GM21576 (cell line): ENCODE measurements at regions not wholly inside any gene's neighbourhood (a gene's known extent, or its start where the extent isn't known, plus 50 kb on each side); places are given as distances from the start of the nearest gene placed in this dataset.
"Not testable (repeated sequence)": the region's sequence is repeated elsewhere in the genome, so short reads cannot be mapped to it uniquely, and the experiment has no call there.

Experiments used
- ATAC-seq: cut with Tn5 transposase; IDR thresholded peaks from one replicate; pipeline ENCODE4 v1.9.1; 2021; ENCODE audit warnings: mild to moderate bottlenecking, moderate library complexity; ENCODE audit not compliant: unreplicated experiment

GRCh38 chr5:166710271-166710670 lies 1581.2 kb upstream of the WWC1 start:
- ATAC-seq = no peak

DNA sequence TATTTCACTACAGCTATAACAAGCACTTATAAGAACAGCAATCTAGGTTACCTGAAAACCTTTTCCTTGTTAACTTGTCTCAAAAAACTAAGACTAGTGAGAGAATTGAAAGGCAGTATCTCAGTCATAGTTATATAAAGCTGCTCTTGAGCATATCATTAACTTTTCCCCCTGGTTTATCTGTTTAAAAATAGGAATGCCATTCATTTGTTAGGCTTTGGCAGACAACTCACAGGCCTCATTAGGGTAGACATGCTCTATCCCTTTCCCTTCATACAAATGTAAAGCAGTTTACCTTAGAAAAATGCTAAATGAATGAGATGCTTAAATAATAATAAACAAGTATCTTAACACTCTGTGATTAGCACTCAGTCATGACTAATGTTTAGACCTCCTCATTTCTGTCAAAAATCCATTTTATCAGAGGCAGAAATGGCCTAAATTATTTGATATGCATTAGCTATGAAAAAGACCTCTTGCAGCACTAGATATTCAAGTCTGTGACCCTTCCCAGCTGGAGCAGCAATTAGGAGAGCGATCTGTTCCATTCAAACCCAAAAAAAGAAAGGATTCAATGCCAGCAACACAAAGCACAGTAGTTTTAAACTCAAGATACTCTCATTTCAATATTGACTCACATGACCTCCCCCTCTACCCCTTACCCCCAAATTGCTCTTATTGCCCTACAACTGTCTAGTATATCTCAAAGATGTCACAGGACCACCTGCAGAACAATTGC lies 1578.8 kb upstream of the WWC1 start:
- no peak for ATAC-seq

DNA sequence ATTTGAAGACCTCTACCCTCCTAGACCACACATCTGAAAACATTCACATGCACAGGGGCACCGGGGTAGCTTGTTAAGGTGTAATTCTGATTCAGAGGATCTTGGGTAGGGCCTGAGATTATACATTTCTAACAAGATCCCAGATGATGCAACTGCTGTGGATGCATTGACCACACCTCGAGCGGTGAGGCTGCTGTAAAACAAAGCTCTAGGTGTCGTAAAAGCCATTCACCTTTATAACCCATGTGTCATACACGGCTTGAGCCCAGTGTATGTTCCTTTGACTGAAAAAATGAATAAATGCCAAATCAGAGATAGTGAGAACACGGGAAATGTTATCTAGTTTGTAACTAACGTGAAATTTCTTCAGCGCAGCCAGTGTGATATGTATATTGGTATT lies 1578.2 kb upstream of the WWC1 start:
- ATAC-seq = no peak

DNA sequence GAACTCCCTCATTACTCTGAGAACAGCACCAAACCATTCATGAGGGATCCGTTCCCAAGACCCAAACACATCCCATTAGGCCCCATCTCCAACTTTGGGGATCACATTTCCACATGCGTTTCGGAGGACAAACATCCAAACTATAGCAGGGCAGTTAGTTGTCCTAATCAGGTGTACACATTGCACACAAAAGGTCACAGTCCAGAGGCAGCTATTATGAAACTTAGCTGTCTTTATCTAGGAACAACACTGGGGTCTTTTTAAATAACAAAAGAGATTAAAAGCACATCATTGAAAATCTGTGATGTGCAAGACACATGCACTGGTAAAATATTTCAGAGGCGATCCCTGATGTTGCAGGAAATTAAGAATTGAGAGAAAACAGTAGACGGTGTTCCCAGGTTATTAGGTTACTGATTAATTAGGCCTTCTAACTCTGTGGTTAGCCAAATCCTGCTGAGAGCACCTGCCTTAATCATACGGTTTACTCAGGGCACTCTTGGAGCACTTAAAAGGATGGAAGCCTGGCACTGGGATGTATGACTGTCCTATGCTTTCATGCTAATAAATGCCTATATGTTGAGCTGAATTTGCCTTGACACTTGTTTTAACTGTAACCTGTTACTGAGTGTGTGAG lies 1574.5 kb upstream of the WWC1 start:
- ATAC-seq = no peak

DNA sequence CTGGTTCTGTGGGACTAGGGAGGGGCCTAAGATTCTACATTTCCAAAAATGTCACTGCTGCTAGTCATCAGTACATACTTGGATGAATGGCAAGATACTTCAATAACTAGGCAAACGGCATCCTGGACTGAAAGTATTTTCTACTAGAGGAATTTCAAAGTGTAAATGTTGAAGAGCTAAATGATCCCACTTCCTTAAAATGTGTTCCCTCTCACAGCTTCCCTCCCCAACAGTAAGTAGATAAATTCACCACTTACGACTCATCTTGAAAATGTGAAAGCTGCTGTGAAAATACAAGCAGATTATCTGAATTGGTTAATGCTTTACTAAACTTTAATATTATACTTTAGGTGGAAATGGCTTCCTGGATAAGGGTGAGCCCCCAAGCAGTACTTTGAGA lies 1571.5 kb upstream of the WWC1 start:
- ATAC-seq = no peak

DNA sequence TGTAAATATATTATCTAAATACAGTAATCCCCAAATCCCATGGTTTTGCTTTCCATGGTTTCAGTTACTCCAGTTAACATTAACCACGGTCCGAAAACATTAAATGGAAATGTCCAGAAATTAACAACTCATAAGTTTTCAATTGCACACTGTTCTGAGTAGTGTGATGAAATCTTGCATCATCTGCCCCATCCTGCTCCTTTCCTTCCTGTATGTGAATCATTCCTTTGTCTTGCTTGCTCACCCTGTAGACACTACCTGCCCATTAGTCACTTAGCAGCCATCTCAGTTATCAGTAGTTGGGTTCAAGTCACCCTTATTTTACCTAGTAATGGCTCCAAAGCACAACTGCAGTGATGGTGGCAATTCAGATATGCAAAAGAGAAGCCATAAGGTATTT lies 1568.5 kb upstream of the WWC1 start:
- ATAC-seq = no peak

DNA sequence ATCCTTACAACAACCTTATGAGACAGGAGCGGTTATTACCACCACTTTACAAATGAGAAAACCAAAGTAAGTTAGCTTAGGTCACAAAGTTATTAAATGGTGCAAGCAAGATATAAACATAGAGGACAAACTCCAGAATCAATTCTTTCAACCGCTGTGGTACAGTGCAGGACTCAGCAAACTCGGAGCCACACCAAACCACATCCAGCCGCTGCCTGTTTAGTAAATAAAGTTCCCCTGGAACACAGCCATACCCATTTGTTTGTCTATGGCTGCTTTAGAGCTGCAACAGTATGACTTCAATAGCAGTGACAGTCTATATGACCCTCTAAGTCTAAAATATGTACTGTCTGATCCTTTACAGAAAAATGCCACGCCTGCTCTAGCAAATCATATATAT lies 1567.2 kb upstream of the WWC1 start:
- ATAC-seq = no peak

DNA sequence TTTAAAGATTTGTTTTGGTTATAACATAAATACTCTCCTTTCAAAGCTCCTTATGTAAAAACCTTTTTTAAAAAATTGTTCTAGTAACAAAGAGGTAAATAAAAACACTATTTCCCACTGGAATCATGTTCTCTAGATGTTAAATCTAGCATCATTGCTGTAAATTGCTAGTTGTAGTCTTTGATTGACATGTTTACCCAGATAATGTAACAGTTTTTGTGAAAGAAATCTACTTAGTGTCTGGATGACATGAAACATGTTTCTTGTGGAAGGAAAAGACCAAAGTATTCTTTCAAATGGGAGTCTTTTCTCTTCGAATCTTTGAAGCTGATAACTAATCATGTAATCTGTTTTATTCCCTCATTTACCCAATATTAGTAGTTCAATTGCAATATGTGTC lies 1565.9 kb upstream of the WWC1 start:
- ATAC-seq = no peak

GRCh38 chr5:166726406-166726805 lies 1565.0 kb upstream of the WWC1 start:
- no peak for ATAC-seq

DNA sequence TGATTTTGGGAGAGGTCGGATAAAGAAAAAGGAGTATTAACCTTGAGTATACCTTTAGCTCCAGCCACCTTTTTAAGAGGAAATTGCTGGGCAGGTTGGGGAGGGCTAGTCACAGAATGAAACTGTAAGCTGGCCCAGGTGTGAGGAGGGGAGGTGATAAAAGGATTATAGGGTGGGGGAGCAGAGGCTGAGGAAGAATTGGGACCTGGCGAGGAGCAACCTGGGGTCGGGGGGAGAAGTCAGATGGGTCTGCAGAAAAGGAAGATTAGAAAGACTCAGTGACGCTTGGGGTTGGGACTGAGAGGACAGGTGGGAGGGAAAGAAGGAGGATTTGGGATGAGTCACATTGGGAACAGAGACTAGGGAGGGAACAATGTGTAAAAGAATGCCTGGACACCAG lies 1548.5 kb upstream of the WWC1 start:
- ATAC-seq = not testable (repeated sequence)

GRCh38 chr5:166746506-166746905 lies 1544.9 kb upstream of the WWC1 start:
- ATAC-seq = no peak

DNA sequence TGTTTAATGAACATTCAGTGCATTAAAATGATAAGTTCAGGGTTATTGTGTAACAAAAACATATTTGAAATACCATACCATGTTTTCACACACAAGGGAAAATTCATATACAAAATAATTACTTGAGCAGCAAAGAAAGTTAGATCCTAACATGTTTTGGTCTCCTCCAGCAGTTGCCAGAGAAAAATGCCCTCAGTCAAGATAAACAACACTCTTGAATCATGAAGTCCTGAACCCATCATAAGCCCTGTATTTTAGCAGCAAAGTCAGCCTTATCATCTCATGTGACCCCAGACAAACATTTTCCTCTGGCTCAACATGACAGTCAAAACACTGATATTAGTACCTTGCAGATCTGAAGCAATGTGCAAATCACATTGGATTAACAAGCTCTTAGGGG lies 1541.1 kb upstream of the WWC1 start:
- no peak for ATAC-seq

DNA sequence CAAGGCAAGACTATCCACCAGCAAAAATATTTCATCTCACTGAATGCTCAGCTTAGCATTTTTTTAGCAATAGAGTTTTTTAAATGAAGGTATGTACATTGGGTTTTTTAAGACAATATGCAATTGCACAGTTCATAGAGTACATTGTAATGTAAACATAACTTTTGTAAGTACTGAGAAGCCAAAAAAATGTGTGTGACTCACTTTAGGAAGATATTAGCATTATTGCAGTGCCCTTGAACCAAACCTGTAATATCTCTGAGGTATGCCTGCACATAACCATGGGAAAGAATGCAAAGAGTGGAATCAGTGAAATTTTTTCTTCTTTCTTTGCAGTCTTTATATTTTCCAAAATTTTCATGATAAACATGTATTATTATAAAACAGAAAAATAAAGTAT lies 1533.3 kb upstream of the WWC1 start:
- no peak for ATAC-seq

GRCh38 chr5:166767858-166768257 lies 1523.6 kb upstream of the WWC1 start:
- no peak for ATAC-seq

- no peak for ATAC-seq
These were observed 1522.9 kb upstream of the WWC1 start for GRCh38 chr5:166768536-166768935.

DNA sequence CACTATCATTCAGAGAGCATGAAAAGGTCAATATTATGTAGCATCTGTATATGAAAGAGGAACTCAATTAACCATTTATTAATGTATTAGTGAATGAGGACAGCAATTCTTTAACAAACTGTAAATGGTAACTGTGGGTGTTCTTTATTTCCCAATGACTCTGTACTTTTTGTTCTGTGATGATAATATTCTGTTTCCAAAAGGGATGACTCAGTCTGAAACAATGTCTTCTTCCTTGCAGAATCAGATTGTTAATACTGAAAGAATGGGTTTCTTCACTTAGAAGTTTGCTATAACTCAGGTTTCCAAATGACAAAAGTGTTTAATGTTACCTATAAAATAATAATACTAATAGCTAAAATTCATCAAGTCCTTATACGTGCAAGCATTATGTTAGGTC lies 1518.7 kb upstream of the WWC1 start:
- ATAC-seq = no peak

- ATAC-seq = no peak
These were observed 1509.7 kb upstream of the WWC1 start for GRCh38 chr5:166781737-166782136.

- no peak for ATAC-seq
These were observed 1506.8 kb upstream of the WWC1 start for GRCh38 chr5:166784545-166785078.

GRCh38 chr5:166786178-166786577 lies 1505.3 kb upstream of the WWC1 start:
- no peak for ATAC-seq

DNA sequence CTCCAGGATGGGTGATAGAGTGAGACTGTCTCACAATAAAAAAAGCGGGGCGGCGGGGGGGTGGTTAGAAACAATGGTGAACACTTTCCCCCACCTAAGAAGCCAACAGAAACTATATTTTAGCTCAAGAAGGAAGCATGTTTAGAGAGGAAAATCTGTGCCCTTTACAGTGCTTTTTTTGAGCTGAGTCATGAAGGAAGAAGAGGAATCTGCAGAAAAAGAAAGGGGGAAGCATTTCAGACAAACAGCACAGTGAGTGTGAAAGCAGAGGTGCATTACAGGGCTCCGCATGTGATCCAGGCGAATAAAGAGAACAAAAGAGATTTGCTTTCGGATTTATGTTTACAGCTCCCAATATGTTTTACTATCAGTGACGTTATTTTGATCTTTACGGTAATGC lies 1504.6 kb upstream of the WWC1 start:
- ATAC-seq = no peak

DNA sequence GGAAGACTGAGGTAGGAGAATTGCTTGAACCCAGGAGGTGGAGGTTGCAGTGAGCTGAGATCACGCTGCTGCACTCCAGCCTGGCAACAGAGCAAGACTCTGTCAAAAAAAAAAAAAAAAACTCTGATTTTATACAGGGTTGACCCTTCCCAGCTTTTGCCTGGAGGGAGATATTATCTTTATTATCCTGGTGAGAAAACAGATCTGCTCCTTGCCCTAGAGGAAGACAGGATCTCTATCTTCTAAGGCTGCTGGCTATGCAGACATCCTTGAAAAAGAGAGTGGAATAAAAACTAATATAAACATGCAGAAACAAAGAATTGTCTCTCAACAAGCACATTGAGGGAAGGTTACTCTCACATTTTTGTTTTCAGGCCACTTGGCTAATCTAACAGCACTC lies 1503.4 kb upstream of the WWC1 start:
- no peak for ATAC-seq

GRCh38 chr5:166795756-166796155 lies 1495.7 kb upstream of the WWC1 start:
- no peak for ATAC-seq

- no peak for ATAC-seq
These were observed 1488.4 kb upstream of the WWC1 start for GRCh38 chr5:166803058-166803457.
